SK-N-SH (cell line): ENCODE measurements at regions not wholly inside any gene's neighbourhood (a gene's known extent, or its start where the extent isn't known, plus 50 kb on each side); places are given as distances from the start of the nearest gene placed in this dataset.

Experiments used
- CTCF ChIP-seq: fragments of 200-600 bp; sonication (generic); IDR thresholded peaks from 2 replicates; pipeline ENCODE4 v1.6.1; 2017; ENCODE audit warnings: antibody characterized with exemption, mild to moderate bottlenecking, moderate library complexity
- EZH2phosphoT487 ChIP-seq: fragments of 200-600 bp; sonication (generic); IDR thresholded peaks from 2 replicates; pipeline ENCODE4 v1.6.1; 2017; ENCODE audit warnings: low read depth, mixed run types, mild to moderate bottlenecking, antibody characterized with exemption, moderate library complexity, borderline replicate concordance
- JUND ChIP-seq: IDR thresholded peaks from 2 replicates; pipeline ENCODE4 v1.4.0; 2012
- MXI1 ChIP-seq: IDR thresholded peaks from 2 replicates; pipeline ENCODE4 v1.6.1; 2012; ENCODE audit warnings: mild to moderate bottlenecking, low read depth, low read length, improper control_type of control experiment
- POLR2AphosphoS5 ChIP-seq: IDR thresholded peaks from 2 replicates; pipeline ENCODE4 v1.6.1; 2012; ENCODE audit warnings: low read depth, low read length
- RAD21 ChIP-seq: IDR thresholded peaks from 2 replicates; pipeline ENCODE4 v1.6.1; 2012; ENCODE audit warnings: mild to moderate bottlenecking, low read length
- TEAD4 ChIP-seq: IDR thresholded peaks from 2 replicates; pipeline ENCODE4 v1.4.0; 2012; ENCODE audit warnings: mild to moderate bottlenecking, borderline replicate concordance; ENCODE audit not compliant: insufficient read depth

- TF ChIP-seq POLR2AphosphoS5 (no peak), CTCF (no peak), EZH2phosphoT487 (no peak), TEAD4 (no peak), RAD21 (no peak), MXI1 (no peak), JUND (no peak)
Observed at GRCh38 chr2:78118037-78118436, 595.9 kb upstream of the LRRTM4 start.
